ENCODE measurements at regions not wholly inside any gene's neighbourhood (a gene's known extent, or its start where the extent isn't known, plus 50 kb on each side); places are given as distances from the start of the nearest gene placed in this dataset.
A peak's percentile ranks its signal among the peaks of the same experiment; 100 is the strongest.
"Not testable (repeated sequence)": the region's sequence is repeated elsewhere in the genome, so short reads cannot be mapped to it uniquely, and the experiment has no call there.

DNA sequence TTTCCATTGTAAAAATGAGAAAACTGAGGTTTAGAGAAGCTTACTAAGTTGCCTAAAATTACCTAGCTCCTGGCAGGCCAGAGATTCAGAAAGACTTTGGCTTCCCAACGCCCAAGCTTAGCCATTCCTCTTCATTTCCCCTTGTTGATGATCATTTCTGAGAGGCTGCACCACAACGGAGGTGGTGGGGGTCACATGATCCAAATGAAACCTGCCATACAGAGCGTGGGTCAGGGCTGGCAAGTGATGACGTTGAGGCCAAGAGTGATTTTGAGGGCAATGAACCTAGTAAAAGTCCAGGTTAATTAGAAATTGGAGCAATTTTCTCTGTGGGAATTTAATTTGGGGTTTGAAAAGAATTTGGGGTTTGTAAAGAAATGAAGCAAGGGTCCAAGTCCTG is 109.9 kb downstream of the TMEM182 start:
- DNase-seq (ENCODE audit: low read depth in 2 of 3, low spot score in 2 of 3): no peak

DNA sequence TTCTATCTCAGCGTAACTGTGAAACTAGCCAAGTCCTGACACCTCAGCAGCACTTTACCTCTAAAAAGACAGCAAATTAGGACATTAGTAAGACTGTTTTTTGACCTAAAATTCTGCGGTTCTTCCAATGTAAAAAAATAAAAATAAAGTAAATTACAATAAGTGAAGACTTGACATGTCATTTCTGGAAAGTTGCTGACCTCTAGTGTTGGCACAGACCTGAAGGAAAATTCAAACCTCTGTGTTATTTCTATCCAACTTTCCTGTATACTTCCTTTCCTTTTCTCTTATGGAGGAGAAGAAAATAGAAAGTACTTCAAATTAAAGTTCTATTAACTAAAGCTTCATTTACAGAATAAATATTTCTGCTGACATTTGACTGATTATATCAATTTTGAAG is 110.6 kb downstream of the TMEM182 start:
- DNase-seq (ENCODE audit: low read depth in 2 of 3, low spot score in 2 of 3): peak in 1 of 3 donors; percentile 23

- DNase-seq (ENCODE audit: low read depth in 2 of 3, low spot score in 2 of 3): not testable (repeated sequence)
Measured at GRCh38 chr2:102879513-102879912, 117.7 kb downstream of the TMEM182 start.

- no peak for DNase-seq (ENCODE audit: low read depth in 2 of 3, low spot score in 2 of 3)
Measured at GRCh38 chr2:102880731-102881130, 118.9 kb downstream of the TMEM182 start.

DNA sequence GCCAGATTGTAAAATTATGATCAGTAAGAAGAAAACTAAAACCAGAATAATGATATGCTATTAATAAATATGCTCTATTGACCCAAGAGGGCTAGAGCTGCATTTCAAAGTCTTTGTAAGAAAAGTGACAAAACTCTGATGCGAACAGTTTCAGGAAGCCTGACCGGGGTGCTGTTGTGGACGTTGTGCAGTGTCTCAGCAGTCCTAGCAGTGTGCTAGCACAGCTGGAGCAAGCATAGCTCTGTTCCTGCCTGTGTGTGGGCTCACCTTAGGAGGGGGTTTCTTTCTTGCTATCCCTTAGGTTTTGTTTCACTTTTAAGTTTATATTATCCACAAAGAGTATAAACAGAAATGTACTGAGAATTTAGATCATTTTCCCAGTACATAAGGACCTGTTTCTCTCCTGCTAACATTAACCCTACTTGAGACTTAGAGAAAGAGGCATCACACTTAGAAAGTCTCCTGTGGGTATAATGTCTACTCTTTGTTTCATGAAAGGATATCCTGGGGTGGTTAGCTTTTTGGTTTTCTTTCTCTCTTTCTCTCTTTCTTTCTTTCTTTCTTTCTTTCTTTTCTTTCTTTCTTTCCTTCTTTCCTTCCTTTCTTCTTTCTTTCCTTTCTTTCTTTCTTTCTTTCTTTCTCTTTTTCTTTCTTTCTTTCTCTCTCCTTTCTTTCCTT is 124.5 kb downstream of the TMEM182 start:
- no peak for DNase-seq (ENCODE audit: low read depth in 2 of 3, low spot score in 2 of 3)

DNA sequence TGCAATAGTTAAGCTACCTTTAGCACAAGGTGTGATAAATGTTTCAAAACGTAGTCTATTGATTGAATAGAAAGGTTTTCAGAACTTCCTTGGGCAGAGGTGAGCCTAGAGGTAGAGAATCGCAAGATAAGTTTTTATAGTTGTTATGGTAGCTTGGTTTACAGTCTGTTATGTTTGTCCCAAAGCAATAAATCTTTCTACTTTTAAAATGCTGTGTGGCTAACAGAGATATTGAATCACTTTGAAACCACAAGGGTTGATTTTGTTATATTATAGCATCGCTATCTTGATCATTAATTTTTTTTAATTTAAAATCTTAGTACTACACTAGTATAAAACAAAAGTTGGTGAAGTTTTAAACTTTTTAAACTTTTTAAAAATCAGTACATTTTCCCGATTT is 126.7 kb downstream of the TMEM182 start:
- no peak for DNase-seq (ENCODE audit: low read depth in 2 of 3, low spot score in 2 of 3)

DNA sequence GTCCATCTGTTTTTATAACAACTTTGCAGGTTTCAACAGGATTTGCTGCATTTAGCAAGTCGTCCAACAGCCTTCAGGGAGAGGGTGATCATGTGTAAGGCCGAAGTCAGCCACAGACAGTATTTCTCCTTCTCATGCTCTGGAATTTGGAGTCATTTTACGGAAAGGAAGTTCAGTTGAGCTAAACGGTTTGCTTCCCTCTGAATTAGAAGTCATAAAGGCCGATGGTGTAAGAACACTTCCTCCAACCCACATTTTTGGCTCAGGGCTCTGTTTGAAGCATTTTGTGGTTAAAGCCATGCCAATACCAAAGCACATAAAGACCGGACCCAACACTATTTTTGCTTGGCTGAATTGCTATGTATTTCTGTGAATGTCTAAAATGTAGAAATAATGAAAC is 129.5 kb downstream of the TMEM182 start:
- peak in 1 of 3 donors; percentile 48 for DNase-seq (ENCODE audit: low read depth in 2 of 3, low spot score in 2 of 3)

DNA sequence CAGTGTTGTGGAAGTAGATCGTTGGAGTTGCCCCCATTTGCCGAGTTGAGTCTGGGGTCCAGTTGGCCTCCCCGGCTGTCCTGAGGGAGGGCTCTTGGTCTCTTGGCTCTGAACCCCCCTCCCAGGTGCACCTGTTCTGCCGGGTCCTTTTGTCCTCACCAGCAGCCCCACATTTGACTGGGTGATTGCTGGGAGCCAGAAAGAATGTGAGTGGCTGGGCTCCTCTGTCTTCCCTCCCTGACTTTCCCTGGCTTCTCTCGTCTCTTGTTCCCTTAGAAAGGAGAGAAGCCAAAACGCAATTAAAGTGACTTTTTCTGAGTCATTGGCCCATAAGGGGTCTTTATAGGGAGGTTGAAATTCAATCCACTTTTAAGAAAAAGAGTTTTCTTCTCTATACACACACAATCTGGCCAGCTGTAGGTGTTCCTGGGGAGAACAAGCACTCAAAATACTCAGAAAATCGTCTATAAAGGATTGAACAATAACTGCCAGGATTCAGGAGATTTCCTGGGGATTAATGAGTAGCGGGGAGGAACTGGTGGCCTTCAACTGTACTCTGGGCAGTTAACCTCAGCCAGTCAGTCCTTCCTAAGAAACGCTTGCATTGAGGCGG is 131.0 kb downstream of the TMEM182 start:
- DNase-seq (ENCODE audit: low read depth in 2 of 3, low spot score in 2 of 3): no peak

DNA sequence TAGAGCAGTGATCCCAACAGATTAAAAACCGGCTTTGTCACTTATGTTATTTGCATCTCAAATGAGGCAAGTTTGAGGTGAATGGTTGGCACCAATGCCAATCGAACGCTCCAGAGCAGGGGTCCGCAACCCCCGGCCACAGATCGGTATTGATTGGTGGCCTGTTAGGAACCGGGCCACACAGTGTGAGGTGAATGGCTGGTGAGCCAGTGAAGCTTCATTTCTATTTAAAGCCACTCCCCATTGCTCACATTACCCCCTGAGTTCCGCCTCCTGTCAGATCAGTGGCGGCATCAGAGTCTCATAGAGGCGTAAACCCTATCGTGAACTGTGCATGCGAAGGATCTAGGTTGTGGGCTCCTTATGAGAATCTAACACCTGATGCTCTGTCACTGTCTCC is 132.0 kb downstream of the TMEM182 start:
- DNase-seq (ENCODE audit: low read depth in 2 of 3, low spot score in 2 of 3): no peak

GRCh38 chr2:102895376-102895775 is 133.5 kb downstream of the TMEM182 start:
- DNase-seq (ENCODE audit: low read depth in 2 of 3, low spot score in 2 of 3): peak in 1 of 3 donors; percentile 39

DNA sequence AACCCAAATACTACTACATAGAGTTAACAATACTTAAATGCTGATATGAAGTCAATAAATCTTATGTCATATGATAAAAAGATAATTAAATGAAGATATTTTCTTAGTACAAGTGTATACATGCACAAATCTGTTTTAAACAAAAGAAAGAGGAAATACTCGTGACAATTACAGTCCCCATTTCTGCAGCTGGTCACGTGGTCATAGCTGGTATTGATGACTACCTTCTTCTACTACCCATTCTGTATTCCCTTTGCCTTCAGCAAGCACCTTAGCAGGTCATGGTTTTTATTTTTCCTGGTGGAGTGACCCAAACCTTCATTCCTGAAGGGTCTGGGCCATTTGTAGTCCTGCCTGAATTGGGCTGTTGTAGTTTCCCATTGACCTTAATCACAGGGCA is 147.4 kb downstream of the TMEM182 start:
- DNase-seq (ENCODE audit: low read depth in 2 of 3, low spot score in 2 of 3): not testable (repeated sequence)

DNA sequence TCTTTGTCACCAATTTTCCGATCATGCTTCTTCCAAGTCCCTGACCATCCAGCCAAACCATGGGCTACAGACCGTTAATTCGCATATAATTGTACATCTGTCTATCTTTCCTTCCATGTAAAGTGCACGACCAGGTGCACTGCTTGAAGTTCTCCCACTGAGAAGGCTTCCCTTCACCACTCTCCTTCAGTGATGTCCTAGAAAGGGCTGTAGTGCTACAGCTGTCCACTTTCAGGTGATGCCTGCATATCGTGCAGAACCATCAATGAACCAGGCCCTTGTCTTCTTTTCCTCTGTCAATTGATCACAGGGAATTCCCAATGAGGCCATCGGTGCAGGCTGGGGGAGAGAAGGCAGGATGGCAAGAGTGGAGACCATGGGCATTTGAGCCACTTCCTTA is 148.9 kb downstream of the TMEM182 start:
- no peak for DNase-seq (ENCODE audit: low read depth in 2 of 3, low spot score in 2 of 3)

GRCh38 chr2:102915128-102915527 is 153.3 kb downstream of the TMEM182 start:
- DNase-seq (ENCODE audit: low read depth in 2 of 3, low spot score in 2 of 3): no peak

- DNase-seq (ENCODE audit: low read depth in 2 of 3, low spot score in 2 of 3): no peak
Measured at GRCh38 chr2:102922321-102922720, 160.5 kb downstream of the TMEM182 start.

GRCh38 chr2:102925003-102925402 is 163.2 kb downstream of the TMEM182 start:
- DNase-seq (ENCODE audit: low read depth in 2 of 3, low spot score in 2 of 3): no peak

GRCh38 chr2:102927854-102928267 is 166.0 kb downstream of the TMEM182 start:
- DNase-seq (ENCODE audit: low read depth in 2 of 3, low spot score in 2 of 3): no peak

DNA sequence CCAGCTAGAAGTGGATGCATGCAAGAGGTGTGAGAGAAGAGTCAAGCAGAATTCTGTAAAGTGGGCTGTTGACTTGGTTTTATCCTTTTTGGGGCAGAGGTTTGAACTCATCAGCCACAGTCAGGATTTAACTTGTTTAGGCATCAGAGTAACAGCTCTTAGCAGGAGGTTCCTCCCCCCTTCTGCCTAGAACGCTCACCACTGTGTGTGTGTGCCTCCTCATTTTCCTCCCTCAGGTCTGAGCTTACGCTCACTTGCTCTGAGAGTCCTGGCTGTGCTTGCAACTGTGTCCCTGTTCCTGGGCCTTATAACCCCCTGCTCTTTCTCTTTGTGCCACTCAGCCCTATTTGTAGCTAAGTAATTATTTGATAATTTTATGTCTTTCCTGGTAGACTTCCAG is 167.9 kb downstream of the TMEM182 start:
- DNase-seq (ENCODE audit: low read depth in 2 of 3, low spot score in 2 of 3): no peak

DNA sequence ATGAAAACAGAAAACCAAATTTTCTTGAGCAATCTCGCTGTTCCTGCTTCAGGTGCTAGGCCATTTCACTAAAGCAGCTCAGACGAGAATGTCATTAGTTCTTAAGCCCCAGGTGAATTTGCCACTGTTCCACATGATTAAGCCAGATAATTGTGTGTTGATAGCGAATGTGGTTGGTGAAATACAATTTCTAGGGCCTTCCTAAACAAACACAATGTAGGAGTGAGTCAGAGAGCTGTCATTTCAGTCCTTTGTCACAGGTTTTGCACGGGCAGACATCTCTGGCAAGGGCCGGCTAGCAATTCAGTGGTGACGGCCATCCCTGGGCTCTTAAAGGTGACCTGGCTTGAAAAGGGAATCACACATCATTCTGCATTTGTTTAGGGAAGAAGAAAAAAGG is 170.7 kb downstream of the TMEM182 start:
- no peak for DNase-seq (ENCODE audit: low read depth in 2 of 3, low spot score in 2 of 3)

- no peak for DNase-seq (ENCODE audit: low read depth in 2 of 3, low spot score in 2 of 3)
Measured at GRCh38 chr2:102939207-102939606, 177.4 kb downstream of the TMEM182 start.

DNA sequence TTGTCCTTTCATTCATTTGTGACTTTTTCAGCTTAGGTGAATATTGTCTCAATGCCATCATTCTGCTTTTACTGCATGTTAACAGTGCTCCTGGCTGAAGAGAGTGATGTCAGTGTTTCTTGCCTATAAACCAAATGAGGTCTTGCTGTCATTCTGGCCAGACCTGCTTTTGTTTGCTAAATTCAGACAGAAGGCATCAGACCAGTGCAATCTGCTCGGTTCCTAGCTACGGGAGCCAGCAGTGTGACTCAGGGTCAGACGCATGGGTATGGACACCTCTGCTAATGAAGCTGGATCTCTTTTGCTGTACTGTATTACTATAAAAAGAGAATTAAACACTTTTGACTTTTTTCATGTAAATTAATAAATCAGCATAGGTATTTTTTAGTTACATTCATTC is 178.9 kb downstream of the TMEM182 start:
- DNase-seq (ENCODE audit: low read depth in 2 of 3, low spot score in 2 of 3): no peak

DNA sequence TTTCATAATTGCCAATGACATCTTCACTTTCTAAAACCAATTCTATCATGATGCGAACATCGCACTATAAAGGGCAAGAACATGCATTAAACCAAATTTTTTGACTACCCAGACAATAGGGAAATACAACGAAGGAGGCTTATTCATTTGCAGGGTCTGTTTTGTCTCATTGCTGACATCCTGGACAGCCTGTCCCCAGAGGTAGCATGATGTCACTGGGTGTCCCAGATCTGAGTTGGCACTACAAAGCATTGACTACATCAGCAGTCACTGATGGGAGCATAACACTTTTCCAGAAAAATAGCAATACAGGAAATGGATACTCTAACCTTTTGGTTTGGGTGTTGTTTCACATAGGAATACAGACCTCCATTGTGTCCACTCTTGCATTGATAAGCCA is 180.3 kb downstream of the TMEM182 start:
- no peak for DNase-seq (ENCODE audit: low read depth in 2 of 3, low spot score in 2 of 3)

- no peak for DNase-seq (ENCODE audit: low read depth in 2 of 3, low spot score in 2 of 3)
Measured at GRCh38 chr2:102943251-102943650, 181.4 kb downstream of the TMEM182 start.

Measured in hematopoietic multipotent progenitor cell (in vitro differentiated cells).